IPS-15b (cell line): ENCODE measurements at regions not wholly inside any gene's neighbourhood (a gene's known extent, or its start where the extent isn't known, plus 50 kb on each side); places are given as distances from the start of the nearest gene placed in this dataset.

ENCODE experiments used
- H3K27me3 ChIP-seq: one replicate; pipeline ENCODE4 v1.6.1; 2013; ENCODE audit warnings: low read length; ENCODE audit not compliant: control insufficient read depth, insufficient read depth
- H3K36me3 ChIP-seq: one replicate; pipeline ENCODE4 v1.6.1; 2013; ENCODE audit warnings: low read length; ENCODE audit not compliant: control insufficient read depth, insufficient read depth
- H3K4me1 ChIP-seq: one replicate; pipeline ENCODE4 v1.6.1; 2013; ENCODE audit warnings: mild to moderate bottlenecking, low read length; ENCODE audit not compliant: control insufficient read depth, insufficient read depth
- H3K4me3 ChIP-seq: one replicate; pipeline ENCODE4 v1.5.1; 2013; ENCODE audit warnings: low read depth, low read length
- H3K9ac ChIP-seq: one replicate; pipeline ENCODE4 v1.6.1; 2013; ENCODE audit warnings: low read depth, mild to moderate bottlenecking, low read length
- H3K9me3 ChIP-seq: one replicate; pipeline ENCODE4 v1.6.1; 2013; ENCODE audit warnings: mild to moderate bottlenecking, low read length; ENCODE audit not compliant: control insufficient read depth, insufficient read depth

DNA sequence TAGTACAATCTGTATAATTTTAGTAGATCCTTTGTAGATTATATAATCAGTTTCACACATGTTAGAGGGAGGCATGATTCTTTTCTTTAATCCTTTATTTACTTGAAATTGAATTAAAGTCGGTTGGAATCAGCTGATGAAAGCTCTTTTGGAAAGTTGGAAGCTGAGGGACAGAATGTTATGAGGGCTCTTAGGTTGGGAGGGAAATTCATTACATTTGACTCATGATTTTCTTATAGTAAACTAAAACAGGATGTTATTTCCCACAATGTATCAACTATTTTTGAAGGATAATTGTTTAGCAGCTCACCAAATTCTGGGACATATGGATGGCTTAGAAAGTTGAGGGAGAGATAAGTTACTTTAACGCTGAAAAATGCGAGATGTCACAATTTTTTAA is 52.7 kb upstream of the TMEFF2 start:
- no peak overlapping the region for H3K4me3 ChIP-seq
- no peaks in the 10 kb centered on the region for H3K36me3 ChIP-seq
- H3K9ac ChIP-seq, result no peak overlapping the region
- H3K4me1 ChIP-seq, result no peaks in the 10 kb centered on the region
- no peaks in the 10 kb centered on the region for H3K27me3 ChIP-seq
- no peaks in the 10 kb centered on the region for H3K9me3 ChIP-seq

- Histone ChIP-seq H3K4me3 (no peak overlapping the region), H3K9ac (no peak overlapping the region)
Measured at GRCh38 chr2:192246297-192246696, 51.6 kb upstream of the TMEFF2 start.

DNA sequence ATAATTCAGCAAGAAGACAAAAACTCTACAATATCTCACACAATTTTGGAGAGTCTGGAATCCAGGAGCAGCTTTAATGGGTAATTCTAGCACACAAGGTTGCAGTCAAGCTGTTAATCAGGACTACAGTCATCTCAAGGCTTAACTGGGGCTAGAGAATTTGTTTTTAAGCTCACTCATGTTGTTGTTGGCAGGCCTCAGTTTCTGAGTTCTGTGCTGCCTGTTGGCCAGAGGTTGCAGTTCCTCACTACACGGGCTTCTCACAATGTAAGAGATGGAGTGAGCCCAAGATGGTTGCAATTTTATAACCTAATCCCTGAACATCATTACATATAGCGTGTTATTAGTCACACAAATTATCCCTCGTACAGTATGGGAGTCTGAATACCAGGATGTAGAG is 50.6 kb upstream of the TMEFF2 start:
- Histone ChIP-seq H3K27me3 (no peaks in the 10 kb centered on the region), H3K9me3 (no peaks in the 10 kb centered on the region), H3K4me3 (no peak overlapping the region), H3K9ac (no peak overlapping the region), H3K36me3 (no peaks in the 10 kb centered on the region), H3K4me1 (no peaks in the 10 kb centered on the region)

More at GRCh38 chr2:192246297-192246696, 51.6 kb upstream of the TMEFF2 start:
- no peaks in the 10 kb centered on the region for H3K9me3 ChIP-seq
- H3K4me1 ChIP-seq, result no peaks in the 10 kb centered on the region
- H3K27me3 ChIP-seq, result no peaks in the 10 kb centered on the region
- H3K36me3 ChIP-seq, result no peaks in the 10 kb centered on the region
